Neural cell (in vitro differentiated cells): ENCODE measurements at regions not wholly inside any gene's neighbourhood (a gene's known extent, or its start where the extent isn't known, plus 50 kb on each side); places are given as distances from the start of the nearest gene placed in this dataset.

ENCODE experiments used
- H2AFZ ChIP-seq: fragments of 200-600, 300-800 bp; sonication (generic), shearing (Covaris generic); 2 replicates; pipeline ENCODE4 v1.6.0; 2014; ENCODE audit warnings: low read depth, mild to moderate bottlenecking, antibody characterized with exemption, low read length, moderate library complexity
- H3F3A ChIP-seq: fragments of 200-600 bp; shearing (Covaris generic); 2 replicates; pipeline ENCODE4 v1.6.1; 2016; ENCODE audit warnings: mild to moderate bottlenecking, moderate library complexity, mixed read lengths, antibody characterized with exemption, low read length; ENCODE audit not compliant: insufficient read depth, poor library complexity, severe bottlenecking
- H3K27ac ChIP-seq: fragments of 200-600, 300-800 bp; sonication (generic), shearing (Covaris generic); 2 replicates; pipeline ENCODE4 v1.5.1; 2014; ENCODE audit warnings: mild to moderate bottlenecking, low read length, moderate library complexity
- H3K27me3 ChIP-seq: fragments of 300-800, 200-600 bp; sonication (generic), shearing (Covaris generic); 2 replicates; pipeline ENCODE4 v1.6.0; 2014; ENCODE audit warnings: mild to moderate bottlenecking, low read depth, low read length, moderate library complexity; ENCODE audit not compliant: insufficient read depth
- H3K36me3 ChIP-seq: fragments of 300-800, 200-600 bp; sonication (generic), shearing (Covaris generic); 2 replicates; pipeline ENCODE4 v1.5.1; 2014; ENCODE audit warnings: mild to moderate bottlenecking, antibody characterized with exemption, low read length, moderate library complexity; ENCODE audit not compliant: insufficient read depth
- H3K4me2 ChIP-seq: fragments of 300-800, 200-600 bp; sonication (generic), shearing (Covaris generic); 2 replicates; pipeline ENCODE4 v1.6.0; 2014; ENCODE audit warnings: mild to moderate bottlenecking, low read length
- H3K4me3 ChIP-seq: fragments of 300-800, 200-600 bp; sonication (generic), shearing (Covaris generic); 2 replicates; pipeline ENCODE4 v1.5.1; 2014; ENCODE audit warnings: mild to moderate bottlenecking, low read length, moderate library complexity
- H3K79me2 ChIP-seq: fragments of 200-600 bp; shearing (Covaris generic); replicated peaks from 2 replicates; pipeline ENCODE4 v1.6.0; 2014; ENCODE audit warnings: mild to moderate bottlenecking, low read length, moderate library complexity; ENCODE audit not compliant: insufficient read depth
- H3K9ac ChIP-seq: fragments of 300-800, 200-600 bp; sonication (generic), shearing (Covaris generic); 2 replicates; pipeline ENCODE4 v1.6.1; 2016; ENCODE audit warnings: mild to moderate bottlenecking, low read length, mixed read lengths
- H3K9me2 ChIP-seq: fragments of 200-600 bp; shearing (Covaris generic); 2 replicates; pipeline ENCODE4 v1.6.1; 2016; ENCODE audit warnings: mild to moderate bottlenecking, low read length, mixed read lengths; ENCODE audit not compliant: insufficient read depth
- H3K9me3 ChIP-seq: fragments of 200-600, 300-800 bp; sonication (generic), shearing (Covaris generic); 2 replicates; pipeline ENCODE4 v1.6.1; 2016; ENCODE audit warnings: mild to moderate bottlenecking, mixed run types, low read length, moderate library complexity, mixed read lengths
- H4K20me1 ChIP-seq: fragments of 200-600 bp; shearing (Covaris generic); 2 replicates; pipeline ENCODE4 v1.6.1; 2016; ENCODE audit warnings: mild to moderate bottlenecking, mixed run types; ENCODE audit not compliant: insufficient read depth
- EP300 ChIP-seq: fragments of 450-650 bp; conservative IDR thresholded peaks from 2 replicates; pipeline ENCODE4 v1.6.1; 2014; ENCODE audit warnings: antibody characterized with exemption, mild to moderate bottlenecking, moderate library complexity; ENCODE audit not compliant: poor library complexity, severe bottlenecking
- EZH2 ChIP-seq: fragments of 200-600, 300-800 bp; shearing (Covaris generic), sonication (generic); IDR thresholded peaks from 2 replicates; pipeline ENCODE4 v1.6.1; 2014; ENCODE audit warnings: antibody characterized with exemption, low read length, borderline replicate concordance, mild to moderate bottlenecking; ENCODE audit not compliant: insufficient read depth, poor library complexity, severe bottlenecking
- MXI1 ChIP-seq: fragments of 450-650 bp; conservative IDR thresholded peaks from 2 replicates; pipeline ENCODE4 v1.6.1; 2014; ENCODE audit warnings: antibody characterized with exemption, mild to moderate bottlenecking; ENCODE audit not compliant: poor library complexity, severe bottlenecking
- POLR2AphosphoS5 ChIP-seq: IDR thresholded peaks from 2 replicates; pipeline ENCODE4 v1.6.1; 2012
- RAD21 ChIP-seq: fragments of 450-650 bp; conservative IDR thresholded peaks from 2 replicates; pipeline ENCODE4 v1.6.1; 2014; ENCODE audit warnings: antibody characterized with exemption, mild to moderate bottlenecking, moderate library complexity
- SMC3 ChIP-seq: fragments of 450-650 bp; conservative IDR thresholded peaks from 2 replicates; pipeline ENCODE4 v1.6.1; 2014; ENCODE audit warnings: antibody characterized with exemption, mild to moderate bottlenecking, moderate library complexity; ENCODE audit not compliant: poor library complexity
- TAF1 ChIP-seq: IDR thresholded peaks from 2 replicates; pipeline ENCODE4 v1.6.1; 2012; ENCODE audit warnings: low read depth
- TF ChIP-seq, protein P1 (sequence below): fragments of 450-650 bp; IDR thresholded peaks from 2 replicates; pipeline ENCODE4 v1.5.1; 2014; ENCODE audit warnings: antibody characterized with exemption, mild to moderate bottlenecking, moderate library complexity; ENCODE audit not compliant: poor library complexity, severe bottlenecking
- TF ChIP-seq, protein P2 (sequence below): IDR thresholded peaks from 2 replicates; pipeline ENCODE4 v1.6.1; 2012; ENCODE audit warnings: borderline replicate concordance

DNA sequence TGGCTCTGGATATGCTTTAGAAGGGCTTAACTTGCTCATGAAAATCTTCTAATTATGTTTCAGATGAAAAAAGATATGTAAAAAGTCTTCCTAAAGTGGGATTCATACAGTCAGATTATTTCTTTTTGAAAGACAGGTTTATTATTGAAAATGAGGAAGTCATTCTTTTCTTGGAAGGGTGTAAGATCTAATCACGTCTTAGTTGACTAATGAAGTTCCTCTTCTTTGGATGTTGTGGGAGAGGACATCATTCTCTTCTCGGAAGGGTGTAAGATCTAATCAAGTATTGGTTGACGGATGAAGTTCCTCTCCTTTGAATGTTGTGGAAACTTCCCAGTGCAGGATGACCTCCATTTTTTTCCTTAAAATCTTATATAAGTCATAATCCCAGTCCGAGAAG is 74.9 kb downstream of the ALG10 start:
- TF ChIP-seq, protein P1, sequence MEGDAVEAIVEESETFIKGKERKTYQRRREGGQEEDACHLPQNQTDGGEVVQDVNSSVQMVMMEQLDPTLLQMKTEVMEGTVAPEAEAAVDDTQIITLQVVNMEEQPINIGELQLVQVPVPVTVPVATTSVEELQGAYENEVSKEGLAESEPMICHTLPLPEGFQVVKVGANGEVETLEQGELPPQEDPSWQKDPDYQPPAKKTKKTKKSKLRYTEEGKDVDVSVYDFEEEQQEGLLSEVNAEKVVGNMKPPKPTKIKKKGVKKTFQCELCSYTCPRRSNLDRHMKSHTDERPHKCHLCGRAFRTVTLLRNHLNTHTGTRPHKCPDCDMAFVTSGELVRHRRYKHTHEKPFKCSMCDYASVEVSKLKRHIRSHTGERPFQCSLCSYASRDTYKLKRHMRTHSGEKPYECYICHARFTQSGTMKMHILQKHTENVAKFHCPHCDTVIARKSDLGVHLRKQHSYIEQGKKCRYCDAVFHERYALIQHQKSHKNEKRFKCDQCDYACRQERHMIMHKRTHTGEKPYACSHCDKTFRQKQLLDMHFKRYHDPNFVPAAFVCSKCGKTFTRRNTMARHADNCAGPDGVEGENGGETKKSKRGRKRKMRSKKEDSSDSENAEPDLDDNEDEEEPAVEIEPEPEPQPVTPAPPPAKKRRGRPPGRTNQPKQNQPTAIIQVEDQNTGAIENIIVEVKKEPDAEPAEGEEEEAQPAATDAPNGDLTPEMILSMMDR: no peak
- TF ChIP-seq MXI1 (no peak), POLR2AphosphoS5 (no peak), EP300 (no peak), RAD21 (no peak), TAF1 (no peak), EZH2 (no peak), SMC3 (no peak)
- TF ChIP-seq, protein P2, sequence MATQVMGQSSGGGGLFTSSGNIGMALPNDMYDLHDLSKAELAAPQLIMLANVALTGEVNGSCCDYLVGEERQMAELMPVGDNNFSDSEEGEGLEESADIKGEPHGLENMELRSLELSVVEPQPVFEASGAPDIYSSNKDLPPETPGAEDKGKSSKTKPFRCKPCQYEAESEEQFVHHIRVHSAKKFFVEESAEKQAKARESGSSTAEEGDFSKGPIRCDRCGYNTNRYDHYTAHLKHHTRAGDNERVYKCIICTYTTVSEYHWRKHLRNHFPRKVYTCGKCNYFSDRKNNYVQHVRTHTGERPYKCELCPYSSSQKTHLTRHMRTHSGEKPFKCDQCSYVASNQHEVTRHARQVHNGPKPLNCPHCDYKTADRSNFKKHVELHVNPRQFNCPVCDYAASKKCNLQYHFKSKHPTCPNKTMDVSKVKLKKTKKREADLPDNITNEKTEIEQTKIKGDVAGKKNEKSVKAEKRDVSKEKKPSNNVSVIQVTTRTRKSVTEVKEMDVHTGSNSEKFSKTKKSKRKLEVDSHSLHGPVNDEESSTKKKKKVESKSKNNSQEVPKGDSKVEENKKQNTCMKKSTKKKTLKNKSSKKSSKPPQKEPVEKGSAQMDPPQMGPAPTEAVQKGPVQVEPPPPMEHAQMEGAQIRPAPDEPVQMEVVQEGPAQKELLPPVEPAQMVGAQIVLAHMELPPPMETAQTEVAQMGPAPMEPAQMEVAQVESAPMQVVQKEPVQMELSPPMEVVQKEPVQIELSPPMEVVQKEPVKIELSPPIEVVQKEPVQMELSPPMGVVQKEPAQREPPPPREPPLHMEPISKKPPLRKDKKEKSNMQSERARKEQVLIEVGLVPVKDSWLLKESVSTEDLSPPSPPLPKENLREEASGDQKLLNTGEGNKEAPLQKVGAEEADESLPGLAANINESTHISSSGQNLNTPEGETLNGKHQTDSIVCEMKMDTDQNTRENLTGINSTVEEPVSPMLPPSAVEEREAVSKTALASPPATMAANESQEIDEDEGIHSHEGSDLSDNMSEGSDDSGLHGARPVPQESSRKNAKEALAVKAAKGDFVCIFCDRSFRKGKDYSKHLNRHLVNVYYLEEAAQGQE: no peak
- Histone ChIP-seq H3F3A (no peaks in the 10 kb centered on the region), H3K4me2 (no peak overlapping the region), H3K27ac (no peak overlapping the region), H3K9me2 (no peaks in the 10 kb centered on the region), H3K79me2 (no peaks in the 10 kb centered on the region), H3K9me3 (no peaks in the 10 kb centered on the region), H3K36me3 (no peaks in the 10 kb centered on the region), H3K9ac (no peak overlapping the region), H3K4me3 (no peak overlapping the region), H3K27me3 (no peaks in the 10 kb centered on the region), H4K20me1 (no peaks in the 10 kb centered on the region), H2AFZ (no peak overlapping the region)

DNA sequence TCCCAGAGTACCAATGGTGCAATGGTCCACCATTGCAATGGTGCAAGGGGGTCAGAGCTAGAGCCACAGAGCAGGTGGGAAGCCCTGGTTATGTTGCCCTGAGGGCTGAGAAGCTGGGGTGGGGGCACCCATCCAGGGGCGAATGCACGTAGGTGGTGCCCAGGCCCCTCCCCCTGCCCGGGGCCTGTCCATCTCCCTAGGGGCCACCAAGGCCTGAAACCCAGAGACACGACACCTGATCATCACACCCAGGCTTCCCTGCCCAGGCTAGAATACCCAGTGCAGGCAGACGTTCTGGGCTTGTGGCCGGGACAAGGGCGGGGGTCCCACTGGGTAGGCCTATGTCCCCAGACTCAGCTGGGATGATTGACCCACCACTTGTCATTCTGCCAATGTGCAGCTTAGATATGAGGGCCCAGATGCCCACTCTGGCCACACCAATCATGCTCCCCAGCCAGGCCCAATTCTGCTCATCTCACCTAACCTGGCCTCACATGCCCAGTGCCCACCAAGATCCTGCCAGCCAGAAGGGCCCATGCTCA is 83.2 kb downstream of the ALG10 start:
- no peak overlapping the region for H3K9ac ChIP-seq
- H3K27ac ChIP-seq: no peak overlapping the region
- H3K4me3 ChIP-seq: no peak overlapping the region
- no peaks in the 10 kb centered on the region for H3K36me3 ChIP-seq
- H3K9me2 ChIP-seq: no peaks in the 10 kb centered on the region
- H3K4me2 ChIP-seq: no peak overlapping the region
- no peaks in the 10 kb centered on the region for H3K79me2 ChIP-seq
- H3K9me3 ChIP-seq: peaks cover 3% of the 10 kb centered on the region
- TF ChIP-seq, protein P1: no peak
- TF ChIP-seq, protein P2: no peak
- TF ChIP-seq SMC3 (no peak), RAD21 (no peak), TAF1 (no peak), EP300 (no peak), POLR2AphosphoS5 (no peak), EZH2 (no peak), MXI1 (no peak)
- no peak overlapping the region for H2AFZ ChIP-seq
- H3F3A ChIP-seq: no peaks in the 10 kb centered on the region
- H3K27me3 ChIP-seq: no peaks in the 10 kb centered on the region
- H4K20me1 ChIP-seq: no peaks in the 10 kb centered on the region
